GM12878 (cell line): ENCODE measurements at regions not wholly inside any gene's neighbourhood (a gene's known extent, or its start where the extent isn't known, plus 50 kb on each side); places are given as distances from the start of the nearest gene placed in this dataset.

Source experiments
- ATAC-seq: fragments of 200-7000 bp; cut with Tn5 transposase; 3 replicates; pipeline ENCODE4 v1.9.1; 2020; ENCODE audit warnings: mild to moderate bottlenecking, moderate library complexity
- BruUV-seq: library from RNA; stranded (reverse); fragments of 400-500 nt; replicated peaks from 2 replicates; lab custom pipeline; 2021; lab: Mats Ljungman, UMichigan
- CTCF ChIA-PET: fragments of 300-600 bp; sonication (Branson Sonifier 250); formaldehyde crosslinking; extraction: SDS; loops from one replicate; lab custom pipeline; 2021; ENCODE audit warnings: inconsistent platforms; lab: Yijun Ruan, JAX
- POLR2A ChIA-PET: fragments of 350-600 bp; formaldehyde crosslinking; extraction: SDS; loops from one replicate; lab custom pipeline; 2021; ENCODE audit warnings: inconsistent platforms; lab: Charles Lee
- RAD21 ChIA-PET: fragments of 300-600 bp; sonication (Branson Sonifier 250); formaldehyde crosslinking; loops from one replicate; lab custom pipeline; 2023; ENCODE audit warnings: antibody characterized with exemption; ENCODE audit not compliant: unreplicated experiment; lab: Charles Lee
- SMC1A ChIA-PET: fragments of 300-600 bp; sonication (Branson Sonifier 250); formaldehyde crosslinking; loops from one replicate; lab custom pipeline; 2023; ENCODE audit not compliant: unreplicated experiment, uncharacterized antibody; lab: Charles Lee
- DNase-seq: peaks from one replicate; pipeline ENCODE4 v3.0.0-alpha.2; 2011; ENCODE audit warnings: low read depth, low spot score
- FAIRE-seq: peaks from 3 replicates; lab custom pipeline; 2011; peaks lifted over from hg19 to GRCh38; lab: Jason Lieb, UNC
- H2AFZ ChIP-seq: 2 replicates; pipeline ENCODE4 v1.6.0; 2011; ENCODE audit warnings: low read depth, low read length, control low read depth; ENCODE audit not compliant: control insufficient read depth
- H3K27ac ChIP-seq: 2 replicates; pipeline ENCODE4 v1.5.1; 2011; ENCODE audit warnings: control low read depth; ENCODE audit not compliant: control insufficient read depth, insufficient read depth
- H3K27me3 ChIP-seq, 2 experiments: replicated peaks in 1 of 2; 2 replicates each; pipeline versions ENCODE4 v1.6.0 to v1.6.1; 2011; ENCODE audit warnings: low read length in 1 of 2; ENCODE audit not compliant: control insufficient read depth in 2 of 2, insufficient read depth in 2 of 2
- H3K36me3 ChIP-seq, 2 experiments: 2 replicates each; pipeline ENCODE4 v1.5.1; 2011; ENCODE audit warnings: low read length in 1 of 2; ENCODE audit not compliant: control insufficient read depth in 2 of 2, insufficient read depth in 2 of 2
- H3K4me1 ChIP-seq: 2 replicates; pipeline ENCODE4 v1.6.1; 2011; ENCODE audit warnings: mild to moderate bottlenecking, low read length, moderate library complexity, mixed read lengths; ENCODE audit not compliant: control insufficient read depth, insufficient read depth
- H3K4me2 ChIP-seq: 2 replicates; pipeline ENCODE4 v1.6.0; 2011; ENCODE audit warnings: control low read depth; ENCODE audit not compliant: control insufficient read depth, insufficient read depth
- H3K4me3 ChIP-seq: fragments of 200-600 bp; sonication (generic); 2 replicates; pipeline ENCODE4 v1.5.1; 2016
- H3K79me2 ChIP-seq: 2 replicates; pipeline ENCODE4 v1.6.0; 2011; ENCODE audit warnings: low read length; ENCODE audit not compliant: control insufficient read depth, insufficient read depth
- H3K9ac ChIP-seq: 2 replicates; pipeline ENCODE4 v1.8.0; 2011; ENCODE audit warnings: low read length, control low read depth, mixed read lengths; ENCODE audit not compliant: control insufficient read depth, insufficient read depth
- H3K9me3 ChIP-seq: replicated peaks from 3 replicates; pipeline ENCODE4 v1.5.1; 2011; ENCODE audit warnings: mild to moderate bottlenecking, low read length; ENCODE audit not compliant: control insufficient read depth, insufficient read depth
- H4K20me1 ChIP-seq: 2 replicates; pipeline ENCODE4 v1.6.0; 2011; ENCODE audit not compliant: control insufficient read depth, insufficient read depth
- CBX5 ChIP-seq: sonication (generic); IDR thresholded peaks from 2 replicates; pipeline ENCODE4 v1.6.1; 2016; ENCODE audit warnings: low read depth, moderate library complexity, mild to moderate bottlenecking, inconsistent platforms
- CEBPB ChIP-seq, 2 experiments: fragments of 150-350 bp in 1 of 2; IDR thresholded peaks; 2 replicates each; pipeline ENCODE4 v1.6.1; 2012 to 2014; ENCODE audit warnings: low read depth in 2 of 2, low read length in 2 of 2, borderline replicate concordance in 1 of 2, inconsistent platforms in 1 of 2
- HSF1 ChIP-seq: fragments of 150-350 bp; IDR thresholded peaks from 2 replicates; pipeline ENCODE4 v1.6.1; 2014; ENCODE audit warnings: mild to moderate bottlenecking, low read depth, low read length
- NR2C2 ChIP-seq: IDR thresholded peaks from 2 replicates; pipeline ENCODE4 v1.6.1; 2011; ENCODE audit warnings: borderline replicate concordance, low read depth; ENCODE audit not compliant: control insufficient read depth, insufficient read length
- SMAD1 ChIP-seq: fragments of 450-650 bp; IDR thresholded peaks from 2 replicates; pipeline ENCODE4 v1.6.1; 2018; ENCODE audit warnings: mild to moderate bottlenecking, low read depth; ENCODE audit not compliant: partially characterized antibody
- SRF ChIP-seq, 2 experiments: IDR thresholded peaks; 2 replicates each; pipeline ENCODE4 v1.6.1; 2011; ENCODE audit warnings: low read depth in 2 of 2, low read length in 2 of 2, mild to moderate bottlenecking in 1 of 2, moderate library complexity in 1 of 2
- TBL1XR1 ChIP-seq: IDR thresholded peaks from 2 replicates; pipeline ENCODE4 v1.6.1; 2012; ENCODE audit warnings: low read depth, low read length, improper control_type of control experiment
- ZBED1 ChIP-seq: IDR thresholded peaks from 2 replicates; pipeline ENCODE4 v1.6.1; 2016; ENCODE audit warnings: borderline replicate concordance
- WGBS: methylation state at CpG from one replicate; pipeline ENCODE4 v1.1.6; 2016; ENCODE audit warnings: low lambda C conversion rate; ENCODE audit not compliant: insufficient replicate concordance, insufficient coverage; ENCODE audit errors: missing lambda C conversion rate; 5-methylcytosine and 5-hydroxymethylcytosine counted together
- in situ Hi-C: fragments of 300-500 bp; cut with MboI; formaldehyde crosslinking; loops from 9 replicates; pipeline ENCODE4 v1.14.3; 2018; ENCODE audit warnings: mixed read lengths
- intact Hi-C: fragments of 100-400 bp; cut with micrococcal nuclease; formaldehyde crosslinking; loops from one replicate; pipeline ENCODE4 v1.14.2; 2022; ENCODE audit not compliant: unreplicated experiment
- TF ChIP-seq, protein P1 (sequence below): fragments of 450-650 bp; formaldehyde crosslinking; IDR thresholded peaks from 2 replicates; pipeline ENCODE4 v1.5.0; 2022; ENCODE audit warnings: mild to moderate bottlenecking, missing genetic modification characterization

- no peak overlapping the region for H3K27ac ChIP-seq
- DNase-seq = no peak
- WGBS = 13% methylated on average over 2 of the region's 2 CpGs
- no peak overlapping the region for H3K9ac ChIP-seq
- in situ Hi-C loops (no loop called here), intact Hi-C loops (no loop called here)
- no peak for FAIRE-seq
- no TSS peak for BruUV-seq
- H4K20me1 ChIP-seq = no peaks in the 10 kb centered on the region
- H3K4me3 ChIP-seq = no peak overlapping the region
- ChIA-PET RAD21 (no interaction called here), POLR2A (interaction anchor here (0.6 kb wide), 1 partner anchor 351 kb away, joined by 6 read pairs; no protein-coding TSS in a partner anchor), SMC1A (interaction anchor here (0.7 to 0.8 kb wide), 2 partner anchors 9 to 23 kb away, joined by 3 read pairs; no protein-coding TSS in a partner anchor), CTCF (no interaction called here)
- no peaks in the 10 kb centered on the region for H3K4me1 ChIP-seq
- no peaks in the 10 kb centered on the region for H3K9me3 ChIP-seq
- H3K79me2 ChIP-seq = no peaks in the 10 kb centered on the region
- no peak overlapping the region for H2AFZ ChIP-seq
- no peaks in the 10 kb centered on the region for H3K36me3 ChIP-seq
- TF ChIP-seq SRF (IDR thresholded peaks at IDR 0.05; ENCODE audit: low read depth in 2 of 2, low read length in 2 of 2) = no peak
- no peak for TF ChIP-seq TBL1XR1
- TF ChIP-seq ZBED1 = no peak
- no peak for TF ChIP-seq SMAD1
- TF ChIP-seq NR2C2 = no peak
- TF ChIP-seq, protein P1, sequence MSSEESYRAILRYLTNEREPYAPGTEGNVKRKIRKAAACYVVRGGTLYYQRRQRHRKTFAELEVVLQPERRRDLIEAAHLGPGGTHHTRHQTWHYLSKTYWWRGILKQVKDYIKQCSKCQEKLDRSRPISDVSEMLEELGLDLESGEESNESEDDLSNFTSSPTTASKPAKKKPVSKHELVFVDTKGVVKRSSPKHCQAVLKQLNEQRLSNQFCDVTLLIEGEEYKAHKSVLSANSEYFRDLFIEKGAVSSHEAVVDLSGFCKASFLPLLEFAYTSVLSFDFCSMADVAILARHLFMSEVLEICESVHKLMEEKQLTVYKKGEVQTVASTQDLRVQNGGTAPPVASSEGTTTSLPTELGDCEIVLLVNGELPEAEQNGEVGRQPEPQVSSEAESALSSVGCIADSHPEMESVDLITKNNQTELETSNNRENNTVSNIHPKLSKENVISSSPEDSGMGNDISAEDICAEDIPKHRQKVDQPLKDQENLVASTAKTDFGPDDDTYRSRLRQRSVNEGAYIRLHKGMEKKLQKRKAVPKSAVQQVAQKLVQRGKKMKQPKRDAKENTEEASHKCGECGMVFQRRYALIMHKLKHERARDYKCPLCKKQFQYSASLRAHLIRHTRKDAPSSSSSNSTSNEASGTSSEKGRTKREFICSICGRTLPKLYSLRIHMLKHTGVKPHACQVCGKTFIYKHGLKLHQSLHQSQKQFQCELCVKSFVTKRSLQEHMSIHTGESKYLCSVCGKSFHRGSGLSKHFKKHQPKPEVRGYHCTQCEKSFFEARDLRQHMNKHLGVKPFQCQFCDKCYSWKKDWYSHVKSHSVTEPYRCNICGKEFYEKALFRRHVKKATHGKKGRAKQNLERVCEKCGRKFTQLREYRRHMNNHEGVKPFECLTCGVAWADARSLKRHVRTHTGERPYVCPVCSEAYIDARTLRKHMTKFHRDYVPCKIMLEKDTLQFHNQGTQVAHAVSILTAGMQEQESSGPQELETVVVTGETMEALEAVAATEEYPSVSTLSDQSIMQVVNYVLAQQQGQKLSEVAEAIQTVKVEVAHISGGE (CRISPR knock-in tag) = no peak
- TF ChIP-seq CEBPB (IDR thresholded peaks at IDR 0.05; ENCODE audit: borderline replicate concordance in 1 of 2, low read depth in 2 of 2, low read length in 2 of 2) = no peak
- TF ChIP-seq HSF1 = no peak
- no peak for TF ChIP-seq CBX5
- H3K4me2 ChIP-seq = no peak overlapping the region
- H3K27me3 ChIP-seq = no peaks in the 10 kb centered on the region
- no peak for ATAC-seq
These were observed 192.5 kb upstream of the POT1 start for GRCh38 chr7:125122173-125122572.
